Liver (tissue), 7 donors: ENCODE measurements at regions not wholly inside any gene's neighbourhood (a gene's known extent, or its start where the extent isn't known, plus 50 kb on each side); places are given as distances from the start of the nearest gene placed in this dataset.

Source experiments
- DNase-seq: peaks from one replicate; pipeline ENCODE4 v3.0.0-alpha.2; 2017; ENCODE audit warnings: low spot score
- H3K27ac ChIP-seq, 2 donors: one replicate each; pipeline ENCODE4 v1.7.0; 2013; ENCODE audit warnings: inconsistent platforms in 2 of 2, low read length in 2 of 2, control low read depth in 1 of 2, low read depth in 1 of 2, mild to moderate bottlenecking in 1 of 2
- H3K27me3 ChIP-seq, 4 donors: one replicate each; pipeline versions ENCODE4 v1.6.1 to v1.7.0; 2013; ENCODE audit warnings: low read length in 3 of 4, inconsistent platforms in 1 of 4, mild to moderate bottlenecking in 1 of 4, moderate library complexity in 1 of 4; ENCODE audit not compliant: control insufficient read depth in 4 of 4, insufficient read depth in 4 of 4
- H3K36me3 ChIP-seq, 4 donors: one replicate each; pipeline versions ENCODE4 v1.6.1 to v1.7.0; 2013; ENCODE audit warnings: low read length in 3 of 4, mild to moderate bottlenecking in 3 of 4, low read depth in 1 of 4, moderate library complexity in 1 of 4; ENCODE audit not compliant: control insufficient read depth in 4 of 4, insufficient read depth in 3 of 4
- H3K4me1 ChIP-seq, 4 donors: one replicate each; pipeline versions ENCODE4 v1.6.1 to v1.7.0; 2013; ENCODE audit warnings: low read length in 3 of 4, mild to moderate bottlenecking in 3 of 4, moderate library complexity in 1 of 4; ENCODE audit not compliant: control insufficient read depth in 4 of 4, insufficient read depth in 4 of 4
- H3K4me3 ChIP-seq, 3 donors: one replicate each; pipeline versions ENCODE4 v1.6.1 to v1.7.0; 2013; ENCODE audit warnings: low read length in 3 of 3, control low read depth in 1 of 3, low read depth in 1 of 3, mild to moderate bottlenecking in 1 of 3
- H3K9ac ChIP-seq, 2 donors: one replicate each; pipeline ENCODE4 v1.7.0; 2013; ENCODE audit warnings: low read length in 2 of 2, mild to moderate bottlenecking in 2 of 2, moderate library complexity in 2 of 2, control low read depth in 1 of 2, low read depth in 1 of 2
- H3K9me3 ChIP-seq, 4 donors: one replicate each; pipeline versions ENCODE4 v1.6.1 to v1.7.0; 2013; ENCODE audit warnings: low read length in 3 of 4; ENCODE audit not compliant: control insufficient read depth in 4 of 4
- ATF3 ChIP-seq: IDR thresholded peaks from 2 replicates; pipeline ENCODE4 v1.6.1; 2016; ENCODE audit warnings: antibody characterized with exemption
- EGR1 ChIP-seq, 2 donors: IDR thresholded peaks; 2 replicates each; pipeline ENCODE4 v1.6.1; 2016 to 2018; ENCODE audit warnings: antibody characterized with exemption in 2 of 2, low read depth in 2 of 2
- FOXA1 ChIP-seq: IDR thresholded peaks from 2 replicates; pipeline ENCODE4 v1.6.1; 2016; ENCODE audit warnings: antibody characterized with exemption
- HNF4A ChIP-seq, 2 donors: conservative IDR thresholded peaks; 2 replicates each; pipeline ENCODE4 v1.6.1; 2016; ENCODE audit warnings: antibody characterized with exemption in 2 of 2, mild to moderate bottlenecking in 2 of 2
- HNF4G ChIP-seq: IDR thresholded peaks from 2 replicates; pipeline ENCODE4 v1.6.1; 2016; ENCODE audit warnings: antibody characterized with exemption
- JUND ChIP-seq, 2 donors: IDR thresholded peaks; 2 replicates each; pipeline ENCODE4 v1.6.1; 2016; ENCODE audit warnings: antibody characterized with exemption in 2 of 2
- NR2F2 ChIP-seq: IDR thresholded peaks from 2 replicates; pipeline ENCODE4 v1.6.1; 2016; ENCODE audit warnings: antibody characterized with exemption
- RAD21 ChIP-seq, 2 donors: IDR thresholded peaks; 2 replicates each; pipeline ENCODE4 v1.6.1; 2016; ENCODE audit warnings: antibody characterized with exemption in 2 of 2, mild to moderate bottlenecking in 2 of 2
- REST ChIP-seq: IDR thresholded peaks from 2 replicates; pipeline ENCODE4 v1.6.1; 2016; ENCODE audit warnings: antibody characterized with exemption, mild to moderate bottlenecking
- RXRA ChIP-seq, 2 donors: IDR thresholded peaks; 2 replicates each; pipeline ENCODE4 v1.6.1; 2017 to 2018; ENCODE audit warnings: antibody characterized with exemption in 2 of 2, mild to moderate bottlenecking in 1 of 2
- SP1 ChIP-seq: IDR thresholded peaks from 2 replicates; pipeline ENCODE4 v1.6.1; 2018; ENCODE audit warnings: antibody characterized with exemption, mild to moderate bottlenecking
- YY1 ChIP-seq: IDR thresholded peaks from 2 replicates; pipeline ENCODE4 v1.6.1; 2016; ENCODE audit warnings: antibody characterized with exemption, mild to moderate bottlenecking
- ZBTB33 ChIP-seq: IDR thresholded peaks from 2 replicates; pipeline ENCODE4 v1.6.1; 2016; ENCODE audit warnings: antibody characterized with exemption
- WGBS: extraction: QIAGEN DNeasy Blood & Tissue Kit; methylation state at CpG from one replicate; pipeline ENCODE4 v1.1.7; 2013; 5-methylcytosine and 5-hydroxymethylcytosine counted together
- donor health status: healthy.
- donor health status: healthy.
- donor health status: healthy.
- donor health status: healthy.

GRCh38 chr9:95772320-95773052 lies 103.0 kb upstream of the ERCC6L2 start:
- peaks cover 0 to 9% (median 5%) of the 10 kb centered on the region in 4 donors for H3K4me1 ChIP-seq
- 47% methylated on average over 29 of the region's 29 CpGs for WGBS
- H3K9me3 ChIP-seq = no peaks in the 10 kb centered on the region
- H3K36me3 ChIP-seq = no peaks in the 10 kb centered on the region
- no peak for DNase-seq
- TF ChIP-seq RAD21 (IDR thresholded peaks at IDR 0.05) (peak in 1 of 2 donors; percentile 5), NR2F2 (no peak)
- peaks cover 0 to 3% (median 0%) of the 10 kb centered on the region in 4 donors for H3K27me3 ChIP-seq
- no peak overlapping the region for H3K4me3 ChIP-seq
- no peak overlapping the region for H3K27ac ChIP-seq
- no peak overlapping the region for H3K9ac ChIP-seq

- peak; percentile 49 for DNase-seq
- H3K36me3 ChIP-seq = no peaks in the 10 kb centered on the region
- H3K9me3 ChIP-seq = no peaks in the 10 kb centered on the region
- H3K4me3 ChIP-seq = no peak overlapping the region
- peaks cover 0 to 9% (median 5%) of the 10 kb centered on the region in 4 donors for H3K4me1 ChIP-seq
- TF ChIP-seq RAD21 (IDR thresholded peaks at IDR 0.05) (peak; percentile 12 to 27), RXRA (IDR thresholded peaks at IDR 0.05) (no peak)
- no peak overlapping the region for H3K27ac ChIP-seq
- peaks cover 0 to 3% (median 0%) of the 10 kb centered on the region in 4 donors for H3K27me3 ChIP-seq
- no peak overlapping the region for H3K9ac ChIP-seq
- WGBS = 14% methylated on average over 20 of the region's 20 CpGs
Observed at GRCh38 chr9:95771556-95772246, 103.8 kb upstream of the ERCC6L2 start.

- TF ChIP-seq FOXA1 = no peak
- TF ChIP-seq RAD21 (IDR thresholded peaks at IDR 0.05) = no peak
- TF ChIP-seq YY1 = no peak
- TF ChIP-seq HNF4A (conservative IDR thresholded peaks at IDR 0.05) = no peak
- TF ChIP-seq ATF3 = no peak
- H3K9ac ChIP-seq = no peak overlapping the region
- 76% methylated on average over 7 of the region's 7 CpGs for WGBS
Observed at GRCh38 chr9:95770653-95771131, 104.8 kb upstream of the ERCC6L2 start.

GRCh38 chr9:95769909-95770433 lies 105.5 kb upstream of the ERCC6L2 start:
- no peak overlapping the region for H3K27ac ChIP-seq
- WGBS = 95% methylated on average over 6 of the region's 6 CpGs
- peaks cover 0 to 3% (median 0%) of the 10 kb centered on the region in 4 donors for H3K27me3 ChIP-seq
- DNase-seq = no peak
- TF ChIP-seq SP1 = no peak
- TF ChIP-seq ZBTB33 = no peak
- TF ChIP-seq RAD21 (IDR thresholded peaks at IDR 0.05) = no peak
- TF ChIP-seq RXRA (IDR thresholded peaks at IDR 0.05) = no peak
- TF ChIP-seq EGR1 (IDR thresholded peaks at IDR 0.05; ENCODE audit: low read depth in 2 of 2) = no peak
- TF ChIP-seq JUND (IDR thresholded peaks at IDR 0.05) = no peak
- no peak for TF ChIP-seq FOXA1
- no peak for TF ChIP-seq REST
- no peak for TF ChIP-seq HNF4G
- TF ChIP-seq NR2F2 = no peak
- TF ChIP-seq ATF3 = no peak
- no peak for TF ChIP-seq HNF4A (conservative IDR thresholded peaks at IDR 0.05)
- H3K36me3 ChIP-seq = no peaks in the 10 kb centered on the region
- no peak overlapping the region for H3K4me3 ChIP-seq
- H3K9ac ChIP-seq = no peak overlapping the region
- H3K4me1 ChIP-seq = peaks cover 0 to 9% (median 5%) of the 10 kb centered on the region in 4 donors
- no peaks in the 10 kb centered on the region for H3K9me3 ChIP-seq

More at GRCh38 chr9:95770653-95771131, 104.8 kb upstream of the ERCC6L2 start:
- Histone ChIP-seq H3K36me3 (no peaks in the 10 kb centered on the region), H3K27me3 (peaks cover 0 to 3% (median 0%) of the 10 kb centered on the region in 4 donors), H3K9me3 (no peaks in the 10 kb centered on the region), H3K4me1 (peaks cover 0 to 9% (median 5%) of the 10 kb centered on the region in 4 donors), H3K4me3 (no peak overlapping the region), H3K27ac (no peak overlapping the region)
- no peak for DNase-seq
